NCI-H2081 (cell line): ENCODE measurements at regions not wholly inside any gene's neighbourhood (a gene's known extent, or its start where the extent isn't known, plus 50 kb on each side); places are given as distances from the start of the nearest gene placed in this dataset.

Experiments used
- DNase-seq, 2 experiments: peaks; one replicate each; lab custom pipeline; 2025; lab: John Stamatoyannopoulos, UW

- DNase-seq, result no peak
Measured at GRCh38 chr20:17858450-17859001, 110.1 kb downstream of the SNX5 start.

GRCh38 chr20:17857639-17858449 lies 110.8 kb downstream of the SNX5 start:
- DNase-seq, result no peak

GRCh38 chr20:17856837-17857605 lies 111.6 kb downstream of the SNX5 start:
- DNase-seq, result no peak

- DNase-seq, result no peak
Measured at GRCh38 chr20:17856024-17856564, 112.5 kb downstream of the SNX5 start.

GRCh38 chr20:17854307-17854903 lies 114.2 kb downstream of the SNX5 start:
- no peak for DNase-seq

- DNase-seq, result no peak
Measured at GRCh38 chr20:17852323-17852722, 116.3 kb downstream of the SNX5 start.

- DNase-seq, result no peak
Measured at GRCh38 chr20:17850684-17851026, 117.9 kb downstream of the SNX5 start.

- no peak for DNase-seq
Measured at GRCh38 chr20:17849901-17850683, 118.5 kb downstream of the SNX5 start.

- no peak for DNase-seq
Measured at GRCh38 chr20:17849138-17849900, 119.3 kb downstream of the SNX5 start.

GRCh38 chr20:17848249-17849048 lies 120.1 kb downstream of the SNX5 start:
- DNase-seq, result peak in 1 of 2 experiments; percentile 30

- no peak for DNase-seq
Measured at GRCh38 chr20:17845701-17846475, 122.7 kb downstream of the SNX5 start.

- no peak for DNase-seq
Measured at GRCh38 chr20:17844549-17845298, 123.9 kb downstream of the SNX5 start.

GRCh38 chr20:17844133-17844429 lies 124.5 kb downstream of the SNX5 start:
- DNase-seq, result no peak

GRCh38 chr20:17843246-17844132 lies 125.1 kb downstream of the SNX5 start:
- DNase-seq, result no peak

GRCh38 chr20:17841751-17842215 lies 126.8 kb downstream of the SNX5 start:
- DNase-seq, result no peak

GRCh38 chr20:17840423-17840822 lies 128.2 kb downstream of the SNX5 start:
- no peak for DNase-seq

- no peak for DNase-seq
Measured at GRCh38 chr20:17838921-17839320, 129.7 kb downstream of the SNX5 start.
